Suprapubic skin (tissue), 4 donors: ENCODE measurements at regions not wholly inside any gene's neighbourhood (a gene's known extent, or its start where the extent isn't known, plus 50 kb on each side); places are given as distances from the start of the nearest gene placed in this dataset.

Experiments used
- DNase-seq, 2 donors: peaks; one replicate each; pipeline ENCODE4 v3.0.0-alpha.2; 2019; ENCODE audit warnings: low spot score in 2 of 2
- H3K27ac ChIP-seq: fragments of 200-600 bp; sonication (generic); one replicate; pipeline ENCODE4 v1.5.1; 2019
- H3K27me3 ChIP-seq: fragments of 200-600 bp; sonication (generic); one replicate; pipeline ENCODE4 v1.5.1; 2019
- H3K36me3 ChIP-seq: fragments of 200-600 bp; sonication (generic); one replicate; pipeline ENCODE4 v1.5.1; 2019
- H3K4me1 ChIP-seq: fragments of 200-600 bp; sonication (generic); one replicate; pipeline ENCODE4 v1.5.1; 2019
- H3K4me3 ChIP-seq: fragments of 200-600 bp; sonication (generic); one replicate; pipeline ENCODE4 v1.5.1; 2019; ENCODE audit warnings: mild to moderate bottlenecking
- H3K9me3 ChIP-seq: fragments of 200-600 bp; sonication (generic); one replicate; pipeline ENCODE4 v1.5.1; 2019
- CTCF ChIP-seq, 2 donors: fragments of 200-600 bp in 1 of 2; fragments of 450-650 bp in 1 of 2; sonication (generic) in 1 of 2; IDR thresholded peaks; one replicate each; pipeline ENCODE4 v1.5.1; 2016 to 2019; ENCODE audit warnings: antibody characterized with exemption in 2 of 2, mild to moderate bottlenecking in 1 of 2, moderate library complexity in 1 of 2
- EP300 ChIP-seq: sonication (generic); formaldehyde crosslinking; IDR thresholded peaks from one replicate; pipeline ENCODE4 v1.6.1; 2017; ENCODE audit warnings: antibody characterized with exemption
- POLR2A ChIP-seq, 2 donors: fragments of 450-650 bp; IDR thresholded peaks; one replicate each; pipeline ENCODE4 v1.6.1; 2017; ENCODE audit warnings: antibody characterized with exemption in 2 of 2, mild to moderate bottlenecking in 2 of 2, moderate library complexity in 2 of 2
- POLR2AphosphoS5 ChIP-seq, 3 donors: sonication (generic); formaldehyde crosslinking; IDR thresholded peaks; one replicate each; pipeline ENCODE4 v1.6.1; 2017; ENCODE audit warnings: antibody characterized with exemption in 3 of 3
- WGBS: methylation state at CpG from one replicate; pipeline ENCODE4 v1.1.5; 2018; 5-methylcytosine and 5-hydroxymethylcytosine counted together

- Histone ChIP-seq H3K4me1 (no peaks in the 10 kb centered on the region), H3K27me3 (no peaks in the 10 kb centered on the region), H3K36me3 (no peaks in the 10 kb centered on the region), H3K27ac (no peak overlapping the region), H3K4me3 (no peak overlapping the region), H3K9me3 (no peaks in the 10 kb centered on the region)
- DNase-seq, result no peak
- 44% methylated on average over 3 of the region's 3 CpGs for WGBS
- TF ChIP-seq EP300, result no peak
- TF ChIP-seq CTCF (IDR thresholded peaks at IDR 0.05), result no peak
- no peak for TF ChIP-seq POLR2AphosphoS5 (IDR thresholded peaks at IDR 0.05)
- no peak for TF ChIP-seq POLR2A (IDR thresholded peaks at IDR 0.05)
Measured at GRCh38 chr10:10361301-10361885, 656.3 kb upstream of the CELF2 start.

DNA sequence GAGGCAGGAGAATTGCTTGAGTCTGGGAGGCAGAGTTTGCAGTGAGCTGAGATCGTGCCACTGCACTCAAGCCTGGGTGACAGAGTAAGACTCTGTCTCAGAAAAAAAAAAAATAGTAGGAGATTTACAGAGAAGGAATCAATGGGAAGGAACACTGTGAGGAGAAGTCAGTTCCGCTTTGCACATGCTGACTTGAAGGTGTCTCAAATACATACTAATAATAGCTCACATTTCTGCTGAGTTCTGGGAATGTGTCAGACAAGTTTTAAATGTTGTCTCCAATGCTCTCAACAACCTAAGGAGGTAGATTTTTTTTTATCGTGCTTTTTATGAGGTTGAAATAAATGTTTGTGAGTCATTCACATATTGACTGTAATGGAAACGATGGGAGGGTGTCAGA, 654.9 kb upstream of the CELF2 start:
- Histone ChIP-seq H3K27me3 (no peaks in the 10 kb centered on the region), H3K9me3 (no peaks in the 10 kb centered on the region), H3K27ac (no peak overlapping the region), H3K4me1 (no peaks in the 10 kb centered on the region), H3K4me3 (no peak overlapping the region), H3K36me3 (no peaks in the 10 kb centered on the region)
- WGBS, result 74% methylated on average over 4 of the region's 4 CpGs
- TF ChIP-seq POLR2AphosphoS5 (IDR thresholded peaks at IDR 0.05) (no peak), POLR2A (IDR thresholded peaks at IDR 0.05) (no peak), EP300 (no peak), CTCF (IDR thresholded peaks at IDR 0.05) (no peak)
- no peak for DNase-seq

- H3K27me3 ChIP-seq, result no peaks in the 10 kb centered on the region
- no peak for DNase-seq
- H3K27ac ChIP-seq, result no peak overlapping the region
- 91% methylated on average over 6 of the region's 6 CpGs for WGBS
- no peak for TF ChIP-seq POLR2AphosphoS5 (IDR thresholded peaks at IDR 0.05)
- no peaks in the 10 kb centered on the region for H3K9me3 ChIP-seq
- no peaks in the 10 kb centered on the region for H3K4me1 ChIP-seq
- H3K4me3 ChIP-seq, result no peak overlapping the region
- H3K36me3 ChIP-seq, result no peaks in the 10 kb centered on the region
Measured at GRCh38 chr10:10363217-10363616, 654.5 kb upstream of the CELF2 start.

DNA sequence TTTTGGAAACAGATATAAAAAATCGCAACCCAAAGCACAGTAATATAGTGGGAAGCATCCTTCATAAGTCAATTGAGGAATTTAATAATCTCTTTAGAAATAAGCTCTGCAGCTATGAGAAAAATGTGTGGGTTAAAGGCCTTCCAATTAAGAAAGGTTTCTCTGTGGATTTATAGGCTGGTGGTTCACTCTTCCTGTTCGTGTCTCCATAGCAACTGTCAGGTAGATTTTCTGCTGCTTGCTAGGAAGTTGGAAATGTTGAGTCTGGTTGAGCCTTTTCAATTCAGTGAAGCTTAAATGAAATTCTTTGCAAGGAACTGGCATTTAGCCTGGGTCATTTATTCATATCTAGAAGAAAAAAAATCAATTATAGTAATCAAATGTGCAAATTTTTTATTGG, 652.8 kb upstream of the CELF2 start:
- Histone ChIP-seq H3K4me1 (no peaks in the 10 kb centered on the region), H3K36me3 (no peaks in the 10 kb centered on the region), H3K27ac (no peak overlapping the region), H3K4me3 (no peak overlapping the region), H3K9me3 (no peaks in the 10 kb centered on the region), H3K27me3 (no peaks in the 10 kb centered on the region)
- 63% methylated on average over 2 of the region's 2 CpGs for WGBS
- no peak for DNase-seq
- no peak for TF ChIP-seq CTCF (IDR thresholded peaks at IDR 0.05)

GRCh38 chr10:10365676-10366075, 652.0 kb upstream of the CELF2 start:
- Histone ChIP-seq H3K27ac (no peak overlapping the region), H3K4me1 (no peaks in the 10 kb centered on the region), H3K27me3 (no peaks in the 10 kb centered on the region), H3K36me3 (no peaks in the 10 kb centered on the region), H3K9me3 (no peaks in the 10 kb centered on the region), H3K4me3 (no peak overlapping the region)
- DNase-seq, result no peak
- 90% methylated on average over 3 of the region's 3 CpGs for WGBS
- no peak for TF ChIP-seq POLR2A (IDR thresholded peaks at IDR 0.05)

GRCh38 chr10:10366836-10367235, 650.8 kb upstream of the CELF2 start:
- Histone ChIP-seq H3K4me1 (no peaks in the 10 kb centered on the region), H3K27ac (no peak overlapping the region), H3K27me3 (no peaks in the 10 kb centered on the region), H3K36me3 (no peaks in the 10 kb centered on the region), H3K9me3 (no peaks in the 10 kb centered on the region), H3K4me3 (no peak overlapping the region)
- no peak for DNase-seq
- TF ChIP-seq EP300 (no peak), POLR2AphosphoS5 (IDR thresholded peaks at IDR 0.05) (no peak), CTCF (IDR thresholded peaks at IDR 0.05) (no peak), POLR2A (IDR thresholded peaks at IDR 0.05) (no peak)
- WGBS, result 100% methylated on average over 1 of the region's 1 CpG
